SK-N-DZ (cell line): ENCODE measurements at regions not wholly inside any gene's neighbourhood (a gene's known extent, or its start where the extent isn't known, plus 50 kb on each side); places are given as distances from the start of the nearest gene placed in this dataset.

ENCODE experiments used
- DNase-seq: peaks from one replicate; pipeline ENCODE4 v3.0.0-alpha.2; 2015; ENCODE audit warnings: low spot score

DNA sequence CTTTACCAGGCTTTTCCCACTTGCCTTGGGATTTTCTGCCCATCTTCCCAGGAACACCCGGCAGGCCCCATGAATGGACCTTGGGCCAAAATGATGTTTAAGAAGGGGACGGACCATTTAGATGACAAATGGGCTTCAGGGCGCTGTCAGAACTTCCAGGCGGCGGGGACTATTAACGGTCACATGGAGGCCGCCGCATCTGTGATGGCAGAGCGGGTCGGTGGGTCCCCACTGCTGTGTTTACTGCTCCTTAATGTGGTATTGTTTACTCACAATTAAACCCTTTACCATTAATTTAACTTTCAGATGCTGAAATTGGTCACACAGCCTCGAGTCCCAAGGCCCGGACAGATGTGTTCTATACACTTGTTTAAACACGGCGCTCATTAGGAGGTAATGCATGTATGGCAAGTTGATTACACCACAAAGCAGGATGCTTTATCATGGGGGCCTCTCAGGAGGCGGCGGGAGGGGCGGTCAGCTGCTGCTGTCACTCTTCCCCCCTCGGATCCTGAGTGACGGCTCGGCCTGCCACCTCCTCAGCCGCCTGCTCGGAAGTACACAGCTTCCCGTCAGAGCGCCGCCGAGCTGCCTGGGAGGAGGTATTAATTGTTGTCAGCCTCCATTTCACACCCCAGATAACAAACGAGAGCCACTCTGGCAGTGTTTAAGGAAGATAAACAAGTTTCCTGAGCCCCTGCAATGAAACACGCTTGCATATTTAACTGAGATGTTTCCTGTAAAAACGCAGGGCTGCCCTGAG, 83.9 kb upstream of the IRX3 start:
- no peak for DNase-seq

- no peak for DNase-seq
Measured at GRCh38 chr16:54369861-54370260, 83.3 kb upstream of the IRX3 start.

GRCh38 chr16:54366943-54367342, 80.4 kb upstream of the IRX3 start:
- no peak for DNase-seq

DNA sequence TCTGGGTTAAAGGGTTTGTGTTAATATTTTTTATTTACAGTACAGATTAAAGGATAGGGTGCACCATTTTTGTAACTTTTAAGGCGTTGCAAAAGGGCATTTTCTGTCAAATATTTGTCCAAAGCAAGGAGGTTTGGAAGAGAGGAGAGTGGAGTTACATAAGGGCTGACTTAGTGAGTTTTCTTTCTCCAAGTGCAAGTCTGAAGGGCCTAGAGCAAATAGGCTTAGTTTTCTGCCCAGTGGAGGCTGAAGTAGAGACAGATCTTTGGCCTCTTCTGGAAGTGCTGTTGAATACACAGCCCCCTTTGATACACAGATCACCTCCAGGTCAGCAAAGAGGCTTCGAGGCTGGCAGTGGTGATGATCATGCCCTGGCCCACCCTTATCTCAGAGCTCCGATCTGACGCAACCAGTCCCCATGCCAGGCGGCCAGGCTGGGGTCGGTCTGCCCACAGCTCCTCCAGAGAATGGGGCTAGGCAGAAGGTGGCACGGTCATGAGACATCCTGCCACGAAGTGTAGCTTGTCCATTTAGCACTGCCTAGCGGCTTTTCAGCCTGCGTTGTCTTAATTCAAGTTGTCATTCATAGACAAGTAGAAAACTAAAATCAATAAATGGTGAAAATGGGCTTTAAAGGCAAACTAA, 79.5 kb upstream of the IRX3 start:
- DNase-seq: no peak

DNA sequence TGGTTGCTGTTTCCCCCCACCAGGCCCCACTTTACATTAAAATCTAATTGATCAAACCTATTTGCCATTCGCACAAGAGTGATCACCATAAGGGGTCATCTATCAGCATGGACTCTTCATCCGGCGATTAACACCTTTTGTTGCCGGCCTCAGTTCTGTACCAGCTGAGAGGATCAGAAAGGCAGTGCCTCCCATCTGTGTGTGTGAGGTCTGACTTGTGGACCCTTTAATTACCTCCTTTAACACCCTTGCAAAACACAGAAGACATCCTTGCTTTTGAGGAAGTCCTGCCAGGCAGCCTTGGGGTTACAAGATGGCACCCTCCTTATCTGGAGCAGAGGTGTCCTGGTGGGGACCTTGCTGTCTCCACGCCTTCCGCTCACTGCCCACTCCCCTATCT, 77.2 kb upstream of the IRX3 start:
- DNase-seq: no peak

GRCh38 chr16:54362591-54363206, 76.1 kb upstream of the IRX3 start:
- no peak for DNase-seq

DNA sequence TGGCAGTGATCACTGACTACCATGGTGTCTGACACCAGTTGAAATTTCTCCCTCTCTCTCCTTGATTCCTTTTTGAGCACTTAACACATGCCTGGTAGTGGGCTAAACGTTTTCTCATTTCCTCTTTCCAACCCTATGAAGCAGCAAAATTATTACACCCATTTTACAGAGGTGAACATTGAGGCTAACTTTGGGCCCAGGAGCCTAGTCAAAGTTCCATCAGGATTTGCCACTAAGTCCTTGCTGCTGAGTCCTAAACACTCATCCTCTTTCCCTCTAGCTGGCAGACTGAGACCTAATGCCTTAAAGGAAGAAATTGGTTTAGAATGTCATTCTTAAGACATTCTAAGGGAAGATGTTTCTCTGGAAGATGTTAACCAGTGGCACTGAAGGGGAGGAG, 74.7 kb upstream of the IRX3 start:
- DNase-seq: no peak

- no peak for DNase-seq
Measured at GRCh38 chr16:54360681-54361080, 74.1 kb upstream of the IRX3 start.

DNA sequence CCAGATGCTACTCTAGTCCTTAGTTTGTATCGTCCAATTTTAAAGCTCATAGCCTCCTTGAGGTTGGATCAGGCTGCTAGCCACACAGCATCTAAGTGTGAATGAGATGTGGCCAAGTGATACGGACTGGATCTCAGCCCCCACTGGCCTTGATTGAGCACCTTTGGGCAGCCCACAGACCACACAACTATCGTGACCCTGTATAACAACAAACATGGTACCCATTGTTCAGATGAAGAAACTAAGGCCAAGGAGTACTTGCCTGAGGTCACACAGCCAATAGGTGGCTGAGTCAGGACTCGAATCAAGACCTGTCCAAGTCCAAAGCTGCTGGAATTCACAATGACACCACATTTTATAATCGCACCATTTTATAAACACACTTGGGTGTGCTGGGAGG, 73.0 kb upstream of the IRX3 start:
- DNase-seq: no peak

DNA sequence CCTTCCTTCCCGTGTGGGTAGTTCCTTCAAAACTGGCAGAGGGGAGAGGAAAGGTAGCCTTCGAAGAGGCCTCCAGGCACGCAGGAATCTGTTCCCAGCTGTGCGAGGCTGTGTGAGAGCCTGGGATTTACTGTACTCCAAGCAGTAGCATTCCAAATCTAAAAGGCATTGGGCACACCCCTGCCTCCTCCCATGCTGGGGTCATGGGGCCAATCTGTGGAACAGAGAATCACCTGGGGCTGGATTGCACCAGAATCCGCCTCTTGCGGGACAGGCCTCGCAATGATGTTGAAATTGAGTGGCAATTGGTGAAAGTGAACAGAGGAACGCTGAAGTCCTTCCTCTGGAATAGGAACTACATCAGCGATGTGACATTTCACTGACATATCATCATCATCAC, 72.5 kb upstream of the IRX3 start:
- DNase-seq: no peak

GRCh38 chr16:54356391-54356790, 69.8 kb upstream of the IRX3 start:
- no peak for DNase-seq

DNA sequence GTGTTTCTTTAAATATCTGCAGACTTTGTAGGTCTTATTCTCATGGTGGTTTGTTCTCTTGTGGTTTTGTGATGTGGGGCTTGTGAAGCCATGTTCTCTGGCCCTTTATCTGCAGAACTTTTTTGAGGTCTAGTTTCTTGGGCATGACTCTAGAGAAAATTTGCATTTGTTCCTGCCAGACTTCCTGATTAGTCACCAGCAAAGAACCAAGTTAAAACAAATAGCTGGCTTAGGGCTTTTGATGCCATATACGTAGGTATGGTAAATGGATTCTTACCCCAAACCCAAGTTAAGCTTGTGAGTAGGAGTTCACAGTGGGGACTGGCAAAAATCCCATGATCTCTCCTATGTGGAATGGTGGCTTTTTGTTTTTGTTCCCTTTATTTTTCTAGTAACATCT, 68.7 kb upstream of the IRX3 start:
- no peak for DNase-seq

DNA sequence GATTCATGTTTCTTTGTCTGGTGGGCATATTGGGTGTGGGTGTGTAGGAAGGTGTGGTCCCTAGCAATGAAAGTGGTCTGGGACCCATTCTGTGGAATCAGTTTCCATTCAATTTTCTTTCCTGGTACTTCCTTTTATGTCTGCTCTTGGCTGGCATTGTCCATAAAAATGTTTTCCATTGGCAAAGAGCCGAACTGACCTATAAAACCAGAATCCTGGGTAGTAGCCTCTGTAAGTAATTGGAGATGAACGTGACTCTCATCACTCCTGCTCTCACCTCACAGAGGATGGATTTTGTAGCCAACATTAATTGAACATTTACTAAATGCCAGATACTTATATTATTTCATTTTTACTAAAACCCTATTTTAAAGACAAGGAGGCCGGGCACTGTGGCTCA, 66.5 kb upstream of the IRX3 start:
- no peak for DNase-seq

DNA sequence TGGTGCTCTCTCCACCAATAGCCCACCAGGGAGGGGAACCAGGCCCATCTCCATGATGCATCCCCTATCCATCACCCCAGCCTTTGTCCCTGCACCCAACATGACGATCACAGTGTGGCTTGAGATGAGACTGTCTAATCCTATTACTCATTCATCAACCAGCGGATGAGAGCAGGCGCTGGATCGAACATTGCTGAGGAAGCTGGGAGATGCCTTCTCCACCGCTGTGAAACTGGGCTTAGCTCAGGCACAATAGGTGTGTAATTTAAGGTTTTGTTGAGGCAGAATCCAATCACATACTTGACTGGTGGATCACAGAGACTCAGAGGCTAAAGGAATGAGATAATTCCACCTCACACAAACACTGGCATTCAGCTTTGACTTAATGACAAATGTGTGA, 64.6 kb upstream of the IRX3 start:
- no peak for DNase-seq

DNA sequence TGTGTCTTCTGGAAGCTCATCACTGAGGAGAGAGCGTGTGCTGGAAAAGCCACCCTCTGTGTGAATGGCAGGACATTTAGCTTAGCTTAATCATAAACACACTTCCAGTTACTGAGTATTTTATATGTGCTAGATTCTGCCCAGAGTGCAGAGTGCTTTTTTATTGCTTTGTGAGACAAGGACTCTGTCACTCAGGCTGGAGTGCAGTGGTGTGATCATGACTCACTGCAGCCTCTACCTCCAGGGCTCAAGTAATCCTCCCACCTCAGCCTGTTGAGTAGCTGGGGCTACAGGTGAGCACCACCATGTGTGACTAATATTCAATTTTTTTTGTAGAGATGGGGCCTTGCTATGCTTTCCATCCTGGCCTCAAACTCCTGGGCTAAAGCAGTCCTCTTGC, 61.4 kb upstream of the IRX3 start:
- no peak for DNase-seq

- no peak for DNase-seq
Measured at GRCh38 chr16:54346041-54346440, 59.5 kb upstream of the IRX3 start.

- no peak for DNase-seq
Measured at GRCh38 chr16:54344646-54345630, 58.4 kb upstream of the IRX3 start.

DNA sequence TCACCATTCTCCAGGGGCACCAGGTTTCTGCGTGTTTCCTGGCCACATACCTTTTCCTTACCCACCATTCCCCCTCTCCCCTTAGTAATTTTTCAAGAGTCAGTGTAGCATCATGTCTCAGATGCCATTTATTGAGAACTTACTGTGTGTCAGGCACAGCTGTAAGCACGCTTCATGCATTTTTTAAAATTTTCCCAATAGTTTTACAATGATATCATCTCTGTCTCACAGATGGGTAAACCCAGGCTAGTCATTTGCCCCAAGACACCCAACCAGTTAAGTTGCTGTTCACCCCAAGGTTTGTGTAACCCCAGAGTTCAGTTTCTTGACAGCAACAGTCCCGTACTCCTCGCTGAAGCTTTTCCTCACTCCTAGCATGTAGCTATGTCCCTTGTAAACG, 56.4 kb upstream of the IRX3 start:
- DNase-seq: no peak

GRCh38 chr16:54341892-54342776, 55.5 kb upstream of the IRX3 start:
- no peak for DNase-seq

DNA sequence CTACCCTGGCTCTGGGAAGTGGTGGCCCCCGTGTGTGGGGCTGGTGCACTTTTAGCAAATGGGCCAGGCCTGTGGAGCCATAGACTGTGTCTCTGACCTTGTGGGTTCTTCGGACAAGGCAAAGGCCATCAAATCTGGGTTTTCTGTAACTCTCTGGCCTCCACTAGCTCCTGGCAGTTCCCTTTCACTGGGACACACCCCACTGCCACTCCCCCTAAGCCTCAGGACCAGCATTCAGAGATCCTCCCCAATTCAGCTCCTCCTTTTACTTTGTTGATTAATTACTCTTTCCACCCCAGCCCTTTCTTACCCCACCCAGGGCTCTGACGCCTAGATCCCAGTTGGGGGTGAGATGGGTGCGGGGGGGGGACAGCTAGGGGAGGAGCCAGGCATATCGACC, 53.9 kb upstream of the IRX3 start:
- no peak for DNase-seq

GRCh38 chr16:54336631-54337204, 50.1 kb upstream of the IRX3 start:
- no peak for DNase-seq
